Endothelial cell of umbilical vein (primary cell): ENCODE measurements at regions not wholly inside any gene's neighbourhood (a gene's known extent, or its start where the extent isn't known, plus 50 kb on each side); places are given as distances from the start of the nearest gene placed in this dataset.

ENCODE experiments used
- POLR2A ChIP-seq: IDR thresholded peaks from 2 replicates; pipeline ENCODE4 v1.6.1; 2012; ENCODE audit warnings: low read depth, mild to moderate bottlenecking, control low read depth, low read length
- TF ChIP-seq, protein P1 (sequence below), 2 donors: IDR thresholded peaks; 1 replicate in 1 of 2; 2 replicates in 1 of 2; pipeline ENCODE4 v1.5.1; 2011; ENCODE audit warnings: low read length in 2 of 2, mild to moderate bottlenecking in 2 of 2, moderate library complexity in 2 of 2, control low read depth in 1 of 2, inconsistent platforms in 1 of 2, low read depth in 1 of 2; ENCODE audit not compliant: insufficient read depth in 1 of 2; ENCODE audit errors: extremely low read depth in 1 of 2

DNA sequence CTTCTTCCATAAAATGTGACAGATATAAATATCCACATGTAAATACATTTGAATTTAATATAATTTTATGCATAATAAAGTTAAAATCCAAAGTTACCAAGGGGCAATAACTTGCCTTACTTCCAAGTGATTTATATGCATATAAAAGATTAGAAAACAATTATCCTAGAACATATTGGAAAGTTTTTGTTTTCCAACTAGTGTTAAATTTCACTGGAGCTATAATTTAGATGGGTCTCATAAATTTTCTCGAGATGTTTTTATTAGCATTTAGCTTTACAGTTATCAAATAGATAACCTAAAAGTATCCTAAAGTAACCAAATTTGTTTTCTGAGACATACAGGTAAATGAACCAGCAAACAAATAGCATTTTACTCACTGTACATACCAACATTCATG lies 225.3 kb downstream of the SPRY2 start:
- TF ChIP-seq, protein P1, sequence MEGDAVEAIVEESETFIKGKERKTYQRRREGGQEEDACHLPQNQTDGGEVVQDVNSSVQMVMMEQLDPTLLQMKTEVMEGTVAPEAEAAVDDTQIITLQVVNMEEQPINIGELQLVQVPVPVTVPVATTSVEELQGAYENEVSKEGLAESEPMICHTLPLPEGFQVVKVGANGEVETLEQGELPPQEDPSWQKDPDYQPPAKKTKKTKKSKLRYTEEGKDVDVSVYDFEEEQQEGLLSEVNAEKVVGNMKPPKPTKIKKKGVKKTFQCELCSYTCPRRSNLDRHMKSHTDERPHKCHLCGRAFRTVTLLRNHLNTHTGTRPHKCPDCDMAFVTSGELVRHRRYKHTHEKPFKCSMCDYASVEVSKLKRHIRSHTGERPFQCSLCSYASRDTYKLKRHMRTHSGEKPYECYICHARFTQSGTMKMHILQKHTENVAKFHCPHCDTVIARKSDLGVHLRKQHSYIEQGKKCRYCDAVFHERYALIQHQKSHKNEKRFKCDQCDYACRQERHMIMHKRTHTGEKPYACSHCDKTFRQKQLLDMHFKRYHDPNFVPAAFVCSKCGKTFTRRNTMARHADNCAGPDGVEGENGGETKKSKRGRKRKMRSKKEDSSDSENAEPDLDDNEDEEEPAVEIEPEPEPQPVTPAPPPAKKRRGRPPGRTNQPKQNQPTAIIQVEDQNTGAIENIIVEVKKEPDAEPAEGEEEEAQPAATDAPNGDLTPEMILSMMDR (IDR thresholded peaks at IDR 0.05; ENCODE audit: extremely low read depth in 1 of 2, insufficient read depth in 1 of 2, low read depth in 1 of 2, low read length in 2 of 2): no peak
- TF ChIP-seq POLR2A: no peak
